A549 (cell line): ENCODE measurements at regions not wholly inside any gene's neighbourhood (a gene's known extent, or its start where the extent isn't known, plus 50 kb on each side); places are given as distances from the start of the nearest gene placed in this dataset.

Source experiments
- CTCF ChIP-seq: fragments of >200 bp; sonication (Bioruptor Twin); formaldehyde crosslinking; IDR thresholded peaks from 3 replicates; pipeline ENCODE4 v1.5.1; 2016
- JUN ChIP-seq, 2 experiments: fragments of >200 bp; sonication (Bioruptor Twin); formaldehyde crosslinking; IDR thresholded peaks; 2 replicates in 1 of 2; 3 replicates in 1 of 2; pipeline ENCODE4 v1.6.1; 2016 to 2017
- POLR2A ChIP-seq: IDR thresholded peaks from 2 replicates; pipeline ENCODE4 v1.6.1; 2012; ENCODE audit warnings: mild to moderate bottlenecking, low read length
- TF ChIP-seq, protein P1 (sequence below): fragments of 200-600 bp; sonication (generic); IDR thresholded peaks from 2 replicates; pipeline ENCODE4 v1.6.1; 2016; ENCODE audit warnings: antibody characterized with exemption, mild to moderate bottlenecking, moderate library complexity

DNA sequence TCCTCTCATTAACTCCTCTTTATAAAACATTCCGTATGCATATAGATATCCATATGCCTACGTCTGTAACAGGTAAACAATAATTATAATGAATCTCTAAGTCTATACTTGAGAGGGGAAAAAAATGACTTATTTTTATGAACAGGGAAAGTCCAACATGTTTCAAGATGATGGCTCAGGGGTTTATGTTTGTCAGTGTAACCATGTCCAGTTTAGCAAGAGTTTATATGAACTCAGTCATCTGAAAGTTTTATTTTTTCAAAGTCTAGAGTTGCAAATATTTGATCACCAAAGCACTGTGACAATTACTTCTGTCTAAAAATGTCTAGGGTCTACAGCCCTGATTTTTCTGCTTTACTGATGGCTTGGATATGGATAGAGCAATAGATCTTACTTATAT lies 559.4 kb upstream of the KCNMB2 start:
- TF ChIP-seq, protein P1, sequence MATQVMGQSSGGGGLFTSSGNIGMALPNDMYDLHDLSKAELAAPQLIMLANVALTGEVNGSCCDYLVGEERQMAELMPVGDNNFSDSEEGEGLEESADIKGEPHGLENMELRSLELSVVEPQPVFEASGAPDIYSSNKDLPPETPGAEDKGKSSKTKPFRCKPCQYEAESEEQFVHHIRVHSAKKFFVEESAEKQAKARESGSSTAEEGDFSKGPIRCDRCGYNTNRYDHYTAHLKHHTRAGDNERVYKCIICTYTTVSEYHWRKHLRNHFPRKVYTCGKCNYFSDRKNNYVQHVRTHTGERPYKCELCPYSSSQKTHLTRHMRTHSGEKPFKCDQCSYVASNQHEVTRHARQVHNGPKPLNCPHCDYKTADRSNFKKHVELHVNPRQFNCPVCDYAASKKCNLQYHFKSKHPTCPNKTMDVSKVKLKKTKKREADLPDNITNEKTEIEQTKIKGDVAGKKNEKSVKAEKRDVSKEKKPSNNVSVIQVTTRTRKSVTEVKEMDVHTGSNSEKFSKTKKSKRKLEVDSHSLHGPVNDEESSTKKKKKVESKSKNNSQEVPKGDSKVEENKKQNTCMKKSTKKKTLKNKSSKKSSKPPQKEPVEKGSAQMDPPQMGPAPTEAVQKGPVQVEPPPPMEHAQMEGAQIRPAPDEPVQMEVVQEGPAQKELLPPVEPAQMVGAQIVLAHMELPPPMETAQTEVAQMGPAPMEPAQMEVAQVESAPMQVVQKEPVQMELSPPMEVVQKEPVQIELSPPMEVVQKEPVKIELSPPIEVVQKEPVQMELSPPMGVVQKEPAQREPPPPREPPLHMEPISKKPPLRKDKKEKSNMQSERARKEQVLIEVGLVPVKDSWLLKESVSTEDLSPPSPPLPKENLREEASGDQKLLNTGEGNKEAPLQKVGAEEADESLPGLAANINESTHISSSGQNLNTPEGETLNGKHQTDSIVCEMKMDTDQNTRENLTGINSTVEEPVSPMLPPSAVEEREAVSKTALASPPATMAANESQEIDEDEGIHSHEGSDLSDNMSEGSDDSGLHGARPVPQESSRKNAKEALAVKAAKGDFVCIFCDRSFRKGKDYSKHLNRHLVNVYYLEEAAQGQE: no peak
- TF ChIP-seq JUN (IDR thresholded peaks at IDR 0.05) (no peak), POLR2A (no peak), CTCF (no peak)
